HG03159 (cell line): ENCODE measurements at regions not wholly inside any gene's neighbourhood (a gene's known extent, or its start where the extent isn't known, plus 50 kb on each side); places are given as distances from the start of the nearest gene placed in this dataset.

ENCODE experiments used
- ATAC-seq: cut with Tn5 transposase; IDR thresholded peaks from one replicate; pipeline ENCODE4 v1.9.1; 2021; ENCODE audit warnings: mild to moderate bottlenecking, moderate library complexity; ENCODE audit not compliant: unreplicated experiment

- no peak for ATAC-seq
These were observed 96.1 kb upstream of the NXT1 start for GRCh38 chr20:23254505-23254904.

GRCh38 chr20:23254034-23254433 lies 96.6 kb upstream of the NXT1 start:
- ATAC-seq, result no peak

- no peak for ATAC-seq
These were observed 97.1 kb upstream of the NXT1 start for GRCh38 chr20:23253524-23253923.

GRCh38 chr20:23251779-23252178 lies 98.8 kb upstream of the NXT1 start:
- ATAC-seq, result no peak

- ATAC-seq, result no peak
These were observed 101.0 kb upstream of the NXT1 start for GRCh38 chr20:23249541-23249940.

GRCh38 chr20:23248461-23248882 lies 102.1 kb upstream of the NXT1 start:
- ATAC-seq, result no peak

GRCh38 chr20:23246717-23247664 lies 103.6 kb upstream of the NXT1 start:
- ATAC-seq, result peak; percentile 55

GRCh38 chr20:23245553-23246181 lies 104.9 kb upstream of the NXT1 start:
- ATAC-seq, result peak; percentile 87

GRCh38 chr20:23244916-23245552 lies 105.6 kb upstream of the NXT1 start:
- no peak for ATAC-seq

- ATAC-seq, result no peak
These were observed 106.3 kb upstream of the NXT1 start for GRCh38 chr20:23244156-23244915.

GRCh38 chr20:23243791-23244155 lies 106.8 kb upstream of the NXT1 start:
- ATAC-seq, result no peak

- no peak for ATAC-seq
These were observed 107.9 kb upstream of the NXT1 start for GRCh38 chr20:23242556-23243180.

- ATAC-seq, result no peak
These were observed 108.5 kb upstream of the NXT1 start for GRCh38 chr20:23242104-23242503.

- ATAC-seq, result no peak
These were observed 109.2 kb upstream of the NXT1 start for GRCh38 chr20:23241416-23241815.

- no peak for ATAC-seq
These were observed 110.1 kb upstream of the NXT1 start for GRCh38 chr20:23240519-23240918.

- ATAC-seq, result no peak
These were observed 113.4 kb upstream of the NXT1 start for GRCh38 chr20:23237201-23237600.

- ATAC-seq, result no peak
These were observed 115.2 kb upstream of the NXT1 start for GRCh38 chr20:23235173-23236027.

GRCh38 chr20:23234311-23235078 lies 116.1 kb upstream of the NXT1 start:
- ATAC-seq, result no peak

GRCh38 chr20:23233341-23233740 lies 117.2 kb upstream of the NXT1 start:
- no peak for ATAC-seq
